ENCODE measurements at regions not wholly inside any gene's neighbourhood (a gene's known extent, or its start where the extent isn't known, plus 50 kb on each side); places are given as distances from the start of the nearest gene placed in this dataset.

GRCh38 chr5:87562068-87562467 lies 149.3 kb upstream of the CCNH start:
- no peaks in the 10 kb centered on the region for H3K79me2 ChIP-seq (ENCODE audit: insufficient read depth, low read depth, low read length)
- ChIA-PET CTCF (ENCODE audit: unreplicated experiment) (no interaction called here), POLR2A (no interaction called here)
- intact Hi-C loops (cut with micrococcal nuclease; ENCODE audit: unreplicated experiment): no loop called here
- H3K27ac ChIP-seq (ENCODE audit: low read depth, low read length, poor library complexity, severe bottlenecking): no peak overlapping the region
- TF ChIP-seq CTCF (conservative IDR thresholded peaks at IDR 0.05; ENCODE audit: low read length) (no peak), EZH2phosphoT487 (IDR thresholded peaks at IDR 0.05; ENCODE audit: borderline replicate concordance, low read depth, low read length) (no peak)
- no TSS peak for BruUV-seq (replicated peaks)
- H2AFZ ChIP-seq (ENCODE audit: low read length): no peak overlapping the region
- DNase-seq (ENCODE audit: low spot score): no peak
- H3K9me2 ChIP-seq (ENCODE audit: insufficient read depth, low read length): no peaks in the 10 kb centered on the region
- H3K9me3 ChIP-seq (ENCODE audit: low read length): no peaks in the 10 kb centered on the region
- no peak overlapping the region for H3K4me2 ChIP-seq (ENCODE audit: low read length)
- H3K4me1 ChIP-seq (ENCODE audit: insufficient read depth, low read length, poor library complexity, severe bottlenecking): no peaks in the 10 kb centered on the region
- H3K4me3 ChIP-seq (ENCODE audit: low read depth, low read length, poor library complexity, severe bottlenecking): no peak overlapping the region
- no peaks in the 10 kb centered on the region for H3K36me3 ChIP-seq (ENCODE audit: insufficient read depth, low read length)
- H4K20me1 ChIP-seq (ENCODE audit: insufficient read depth, low read length): no peaks in the 10 kb centered on the region

DNA sequence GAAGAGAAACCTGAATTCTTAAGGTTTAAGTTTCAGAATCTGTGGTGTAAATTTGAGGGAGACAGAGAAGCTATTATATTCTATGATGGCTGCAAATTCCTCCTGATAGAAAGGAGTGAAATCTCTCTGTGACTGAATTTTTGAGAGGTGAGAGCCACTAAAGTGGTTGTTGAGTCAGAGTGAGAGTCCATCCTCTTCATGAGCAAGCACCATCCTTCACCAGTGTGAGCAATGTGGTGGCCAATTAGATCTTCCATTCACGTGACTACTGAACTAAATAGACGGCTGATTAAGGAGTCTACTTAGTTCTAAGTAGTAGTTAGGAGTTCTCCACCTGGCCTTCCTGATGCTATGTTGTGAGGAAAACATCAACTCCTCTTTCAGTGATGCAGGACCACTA lies 147.8 kb upstream of the CCNH start:
- H3K36me3 ChIP-seq (ENCODE audit: insufficient read depth, low read length): no peaks in the 10 kb centered on the region
- no peaks in the 10 kb centered on the region for H3K9me3 ChIP-seq (ENCODE audit: low read length)
- no peaks in the 10 kb centered on the region for H3K9me2 ChIP-seq (ENCODE audit: insufficient read depth, low read length)
- H3K4me1 ChIP-seq (ENCODE audit: insufficient read depth, low read length, poor library complexity, severe bottlenecking): no peaks in the 10 kb centered on the region
- no peaks in the 10 kb centered on the region for H3K79me2 ChIP-seq (ENCODE audit: insufficient read depth, low read depth, low read length)
- TF ChIP-seq CTCF (conservative IDR thresholded peaks at IDR 0.05; ENCODE audit: low read length): no peak
- TF ChIP-seq EZH2phosphoT487 (IDR thresholded peaks at IDR 0.05; ENCODE audit: borderline replicate concordance, low read depth, low read length): no peak
- H3K4me2 ChIP-seq (ENCODE audit: low read length): no peak overlapping the region
- intact Hi-C loops (cut with micrococcal nuclease; ENCODE audit: unreplicated experiment): no loop called here
- DNase-seq (ENCODE audit: low spot score): no peak
- no peak overlapping the region for H3K27ac ChIP-seq (ENCODE audit: low read depth, low read length, poor library complexity, severe bottlenecking)
- H3K4me3 ChIP-seq (ENCODE audit: low read depth, low read length, poor library complexity, severe bottlenecking): no peak overlapping the region
- POLR2A ChIA-PET: no interaction called here
- H4K20me1 ChIP-seq (ENCODE audit: insufficient read depth, low read length): no peaks in the 10 kb centered on the region
- BruUV-seq (replicated peaks): no TSS peak
- no peak overlapping the region for H2AFZ ChIP-seq (ENCODE audit: low read length)
- CTCF ChIA-PET (ENCODE audit: unreplicated experiment): no interaction called here

DNA sequence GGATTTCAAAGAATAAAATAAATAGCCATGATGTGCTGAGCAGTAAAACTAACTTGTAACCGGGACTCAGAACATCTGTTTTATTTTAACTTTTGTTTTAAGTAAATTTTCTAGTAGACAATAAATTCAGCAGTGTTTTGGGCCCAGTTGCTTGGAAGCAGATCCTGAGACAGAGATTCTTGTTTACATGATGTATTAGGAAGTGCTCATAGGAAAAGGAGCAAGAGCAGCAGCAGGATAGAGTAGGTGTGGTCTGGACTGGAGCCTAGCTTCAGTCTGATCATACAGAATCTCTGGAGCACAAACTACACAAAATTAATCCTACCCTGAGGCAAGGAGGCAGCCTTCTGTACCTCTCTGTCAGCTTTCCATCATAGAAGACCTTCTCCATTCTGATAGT lies 139.2 kb upstream of the CCNH start:
- Histone ChIP-seq H4K20me1 (ENCODE audit: insufficient read depth, low read length) (no peaks in the 10 kb centered on the region), H3K9me3 (ENCODE audit: low read length) (no peaks in the 10 kb centered on the region), H3K36me3 (ENCODE audit: insufficient read depth, low read length) (no peaks in the 10 kb centered on the region), H3K27ac (ENCODE audit: low read depth, low read length, poor library complexity, severe bottlenecking) (no peak overlapping the region), H3K4me1 (ENCODE audit: insufficient read depth, low read length, poor library complexity, severe bottlenecking) (no peaks in the 10 kb centered on the region), H3K4me2 (ENCODE audit: low read length) (no peak overlapping the region), H3K9me2 (ENCODE audit: insufficient read depth, low read length) (no peaks in the 10 kb centered on the region), H2AFZ (ENCODE audit: low read length) (no peak overlapping the region), H3K4me3 (ENCODE audit: low read depth, low read length, poor library complexity, severe bottlenecking) (no peak overlapping the region), H3K79me2 (ENCODE audit: insufficient read depth, low read depth, low read length) (no peaks in the 10 kb centered on the region)
- no TSS peak for BruUV-seq (replicated peaks)
- no peak for TF ChIP-seq EZH2phosphoT487 (IDR thresholded peaks at IDR 0.05; ENCODE audit: borderline replicate concordance, low read depth, low read length)
- no peak for DNase-seq (ENCODE audit: low spot score)
- intact Hi-C loops (cut with micrococcal nuclease; ENCODE audit: unreplicated experiment): no loop called here
- ChIA-PET POLR2A (no interaction called here), CTCF (ENCODE audit: unreplicated experiment) (no interaction called here)

Measured in OCI-LY7 (cell line).